Motor neuron (in vitro differentiated cells): ENCODE measurements at regions not wholly inside any gene's neighbourhood (a gene's known extent, or its start where the extent isn't known, plus 50 kb on each side); places are given as distances from the start of the nearest gene placed in this dataset.

ENCODE experiments used
- ATAC-seq, 8 experiments: fragments of 200-7000 bp; cut with Tn5 transposase; replicated peaks in 6 of 8; 2 replicates each; pipeline ENCODE4 v1.8.0; 2021; ENCODE audit warnings: mild to moderate bottlenecking in 8 of 8, moderate library complexity in 8 of 8
- H3K27ac ChIP-seq, 2 donors: fragments of 250-450 bp; sonication (Bioruptor Pico); 2 replicates each; pipeline ENCODE4 v1.9.0; 2021; ENCODE audit warnings: antibody characterized with exemption in 2 of 2, mild to moderate bottlenecking in 2 of 2, moderate library complexity in 1 of 2
- H3K4me1 ChIP-seq, 2 donors: fragments of 250-450 bp; sonication (Bioruptor Pico); replicated peaks in 1 of 2; 2 replicates each; pipeline ENCODE4 v1.6.1; 2021; ENCODE audit warnings: antibody characterized with exemption in 2 of 2, mild to moderate bottlenecking in 2 of 2, moderate library complexity in 1 of 2
- H3K4me3 ChIP-seq, 5 donors: fragments of 250-450 bp; sonication (Bioruptor Pico); 2 replicates each; pipeline ENCODE4 v1.9.0; 2021; ENCODE audit warnings: antibody characterized with exemption in 5 of 5, mild to moderate bottlenecking in 5 of 5, moderate library complexity in 4 of 5
- WGBS, 10 experiments: fragments of 450-650 bp; shearing (Covaris generic); methylation state at CpG; one replicate each; pipeline ENCODE4 v1.0.0; 2022; 5-methylcytosine and 5-hydroxymethylcytosine counted together
- in situ Hi-C, 9 experiments: fragments of 400-800 bp; cut with MboI; loops; one replicate each; pipeline ENCODE4 v1.15.0; 2021; ENCODE audit warnings: low sequenced_read_pairs in 9 of 9, low pct_unique_long_range_greater_than_20kb in 2 of 9; ENCODE audit not compliant: unreplicated experiment in 9 of 9

- no peak for ATAC-seq
- Histone ChIP-seq H3K4me1 (peaks cover 8 to 15% of the 10 kb centered on the region in 2 donors), H3K4me3 (no peak overlapping the region), H3K27ac (no peak overlapping the region)
- in situ Hi-C loops: no loop called here
- 74 to 100% (median 96%) methylated on average over 3 to 9 of the region's 12 CpGs; no CpG with 5 or more reads in 1 of the 10 experiments for WGBS, 10 experiments
Measured at GRCh38 chr3:194268654-194269512, 82.2 kb downstream of the CPN2 start.

- Histone ChIP-seq H3K4me3 (no peak overlapping the region), H3K4me1 (peaks cover 9 to 15% of the 10 kb centered on the region in 2 donors), H3K27ac (no peak overlapping the region)
- WGBS, 10 experiments: 13 to 87% (median 66%) methylated on average over 1 to 6 of the region's 29 CpGs; no CpG with 5 or more reads in 6 of the 10 experiments
- ATAC-seq: peak in 3 of 8 experiments; percentile 2 to 36 (median 6)
- in situ Hi-C loops: no loop called here
Measured at GRCh38 chr3:194269610-194270145, 81.5 kb downstream of the CPN2 start.

- in situ Hi-C loops: no loop called here
- 20 to 70% (median 61%) methylated on average over 1 to 8 of the region's 19 CpGs; no CpG with 5 or more reads in 4 of the 10 experiments for WGBS, 10 experiments
- H3K4me1 ChIP-seq: peaks cover 13 to 18% of the 10 kb centered on the region in 2 donors
- H3K4me3 ChIP-seq: no peak overlapping the region
- peak; percentile 1 to 92 (median 70) for ATAC-seq
- no peak overlapping the region for H3K27ac ChIP-seq
Measured at GRCh38 chr3:194270627-194271459, 80.3 kb downstream of the CPN2 start.

GRCh38 chr3:194271460-194272035, 79.6 kb downstream of the CPN2 start:
- 71 to 100% (median 77%) methylated on average over 1 to 7 of the region's 15 CpGs; no CpG with 5 or more reads in 4 of the 10 experiments for WGBS, 10 experiments
- ATAC-seq: no peak
- in situ Hi-C loops: no loop called here
- no peak overlapping the region for H3K4me3 ChIP-seq
- peaks cover 13 to 19% of the 10 kb centered on the region in 2 donors for H3K4me1 ChIP-seq
- H3K27ac ChIP-seq: no peak overlapping the region

GRCh38 chr3:194272221-194272620, 78.9 kb downstream of the CPN2 start:
- Histone ChIP-seq H3K4me1 (peaks cover 13 to 22% of the 10 kb centered on the region in 2 donors), H3K4me3 (no peak overlapping the region), H3K27ac (no peak overlapping the region)
- no peak for ATAC-seq
- 94 to 100% (median 100%) methylated on average over 1 to 4 of the region's 11 CpGs; no CpG with 5 or more reads in 4 of the 10 experiments for WGBS, 10 experiments
- in situ Hi-C loops: no loop called here

GRCh38 chr3:194272861-194273742, 78.0 kb downstream of the CPN2 start:
- in situ Hi-C loops: no loop called here
- Histone ChIP-seq H3K27ac (no peak overlapping the region), H3K4me3 (no peak overlapping the region), H3K4me1 (peaks cover 22 to 31% of the 10 kb centered on the region in 2 donors)
- 4 to 100% (median 86%) methylated on average over 1 to 22 of the region's 32 CpGs for WGBS, 10 experiments
- ATAC-seq: peak in 4 of 8 experiments; percentile 5 to 76 (median 69)

- in situ Hi-C loops: no loop called here
- no peak for ATAC-seq
- 80 to 100% (median 89%) methylated on average over 1 to 4 of the region's 7 CpGs; no CpG with 5 or more reads in 4 of the 10 experiments for WGBS, 10 experiments
- Histone ChIP-seq H3K4me1 (peaks cover 26 to 38% of the 10 kb centered on the region in 2 donors), H3K27ac (no peak overlapping the region), H3K4me3 (no peak overlapping the region)
Measured at GRCh38 chr3:194273743-194274310, 77.3 kb downstream of the CPN2 start.

- Histone ChIP-seq H3K4me3 (no peak overlapping the region), H3K4me1 (peaks cover 26 to 39% of the 10 kb centered on the region in 2 donors), H3K27ac (no peak overlapping the region)
- ATAC-seq: peak in 7 of 8 experiments; percentile 2 to 36 (median 9)
- 0 to 67% (median 22%) methylated on average over 1 to 4 of the region's 4 CpGs; no CpG with 5 or more reads in 2 of the 10 experiments for WGBS, 10 experiments
- in situ Hi-C loops: loop anchor here in 1 of 9 experiments (25.0 kb wide), 1 partner anchor 112 kb away; no protein-coding TSS in a partner anchor
Measured at GRCh38 chr3:194274424-194275085, 76.6 kb downstream of the CPN2 start.

- in situ Hi-C loops: loop anchor here in 1 of 9 experiments (25.0 kb wide), 1 partner anchor 113 kb away; no protein-coding TSS in a partner anchor
- no peak overlapping the region for H3K27ac ChIP-seq
- 33 to 100% (median 80%) methylated on average over 1 to 3 of the region's 8 CpGs; no CpG with 5 or more reads in 5 of the 10 experiments for WGBS, 10 experiments
- no peak overlapping the region for H3K4me3 ChIP-seq
- H3K4me1 ChIP-seq: peaks cover 26 to 39% of the 10 kb centered on the region in 2 donors
- no peak for ATAC-seq
Measured at GRCh38 chr3:194275291-194275690, 75.8 kb downstream of the CPN2 start.

GRCh38 chr3:194275721-194276120, 75.4 kb downstream of the CPN2 start:
- Histone ChIP-seq H3K27ac (no peak overlapping the region), H3K4me1 (peaks cover 24 to 36% of the 10 kb centered on the region in 2 donors), H3K4me3 (no peak overlapping the region)
- in situ Hi-C loops: loop anchor here in 1 of 9 experiments (25.0 kb wide), 1 partner anchor 113 kb away; no protein-coding TSS in a partner anchor
- 0 to 100% (median 76%) methylated on average over 1 to 3 of the region's 8 CpGs; no CpG with 5 or more reads in 6 of the 10 experiments for WGBS, 10 experiments
- ATAC-seq: no peak

- WGBS, 10 experiments: 40 to 60% (median 50%) methylated on average over 1 to 2 of the region's 4 CpGs; no CpG with 5 or more reads in 7 of the 10 experiments
- no peak overlapping the region for H3K27ac ChIP-seq
- no peak overlapping the region for H3K4me3 ChIP-seq
- peaks cover 18 to 28% of the 10 kb centered on the region in 2 donors for H3K4me1 ChIP-seq
- no peak for ATAC-seq
- in situ Hi-C loops: loop anchor here in 1 of 9 experiments (25.0 kb wide), 1 partner anchor 114 kb away; no protein-coding TSS in a partner anchor
Measured at GRCh38 chr3:194276768-194277103, 74.4 kb downstream of the CPN2 start.
